GM12878 (cell line): ENCODE measurements at regions not wholly inside any gene's neighbourhood (a gene's known extent, or its start where the extent isn't known, plus 50 kb on each side); places are given as distances from the start of the nearest gene placed in this dataset.
"Not testable (repeated sequence)": the region's sequence is repeated elsewhere in the genome, so short reads cannot be mapped to it uniquely, and the experiment has no call there.

ENCODE experiments used
- ATAC-seq: fragments of 200-7000 bp; cut with Tn5 transposase; 3 replicates; pipeline ENCODE4 v1.9.1; 2020; ENCODE audit warnings: mild to moderate bottlenecking, moderate library complexity
- BruUV-seq: library from RNA; stranded (reverse); fragments of 400-500 nt; replicated peaks from 2 replicates; lab custom pipeline; 2021; lab: Mats Ljungman, UMichigan
- CTCF ChIA-PET: fragments of 300-600 bp; sonication (Branson Sonifier 250); formaldehyde crosslinking; extraction: SDS; loops from one replicate; lab custom pipeline; 2021; ENCODE audit warnings: inconsistent platforms; lab: Yijun Ruan, JAX
- POLR2A ChIA-PET: fragments of 350-600 bp; formaldehyde crosslinking; extraction: SDS; loops from one replicate; lab custom pipeline; 2021; ENCODE audit warnings: inconsistent platforms; lab: Charles Lee
- RAD21 ChIA-PET: fragments of 300-600 bp; sonication (Branson Sonifier 250); formaldehyde crosslinking; loops from one replicate; lab custom pipeline; 2023; ENCODE audit warnings: antibody characterized with exemption; ENCODE audit not compliant: unreplicated experiment; lab: Charles Lee
- SMC1A ChIA-PET: fragments of 300-600 bp; sonication (Branson Sonifier 250); formaldehyde crosslinking; loops from one replicate; lab custom pipeline; 2023; ENCODE audit not compliant: unreplicated experiment, uncharacterized antibody; lab: Charles Lee
- DNase-seq: peaks from one replicate; pipeline ENCODE4 v3.0.0-alpha.2; 2011; ENCODE audit warnings: low read depth, low spot score
- FAIRE-seq: peaks from 3 replicates; lab custom pipeline; 2011; peaks lifted over from hg19 to GRCh38; lab: Jason Lieb, UNC
- H2AFZ ChIP-seq: 2 replicates; pipeline ENCODE4 v1.6.0; 2011; ENCODE audit warnings: low read depth, low read length, control low read depth; ENCODE audit not compliant: control insufficient read depth
- H3K27ac ChIP-seq: 2 replicates; pipeline ENCODE4 v1.5.1; 2011; ENCODE audit warnings: control low read depth; ENCODE audit not compliant: control insufficient read depth, insufficient read depth
- H3K27me3 ChIP-seq, 2 experiments: replicated peaks in 1 of 2; 2 replicates each; pipeline versions ENCODE4 v1.6.0 to v1.6.1; 2011; ENCODE audit warnings: low read length in 1 of 2; ENCODE audit not compliant: control insufficient read depth in 2 of 2, insufficient read depth in 2 of 2
- H3K36me3 ChIP-seq, 2 experiments: 2 replicates each; pipeline ENCODE4 v1.5.1; 2011; ENCODE audit warnings: low read length in 1 of 2; ENCODE audit not compliant: control insufficient read depth in 2 of 2, insufficient read depth in 2 of 2
- H3K4me1 ChIP-seq: 2 replicates; pipeline ENCODE4 v1.6.1; 2011; ENCODE audit warnings: mild to moderate bottlenecking, low read length, moderate library complexity, mixed read lengths; ENCODE audit not compliant: control insufficient read depth, insufficient read depth
- H3K4me2 ChIP-seq: 2 replicates; pipeline ENCODE4 v1.6.0; 2011; ENCODE audit warnings: control low read depth; ENCODE audit not compliant: control insufficient read depth, insufficient read depth
- H3K4me3 ChIP-seq: fragments of 200-600 bp; sonication (generic); 2 replicates; pipeline ENCODE4 v1.5.1; 2016
- H3K79me2 ChIP-seq: 2 replicates; pipeline ENCODE4 v1.6.0; 2011; ENCODE audit warnings: low read length; ENCODE audit not compliant: control insufficient read depth, insufficient read depth
- H3K9ac ChIP-seq: 2 replicates; pipeline ENCODE4 v1.8.0; 2011; ENCODE audit warnings: low read length, control low read depth, mixed read lengths; ENCODE audit not compliant: control insufficient read depth, insufficient read depth
- H3K9me3 ChIP-seq: replicated peaks from 3 replicates; pipeline ENCODE4 v1.5.1; 2011; ENCODE audit warnings: mild to moderate bottlenecking, low read length; ENCODE audit not compliant: control insufficient read depth, insufficient read depth
- H4K20me1 ChIP-seq: 2 replicates; pipeline ENCODE4 v1.6.0; 2011; ENCODE audit not compliant: control insufficient read depth, insufficient read depth
- MEF2A ChIP-seq: IDR thresholded peaks from 2 replicates; pipeline ENCODE4 v1.6.1; 2011; ENCODE audit warnings: low read depth, mild to moderate bottlenecking, low read length, moderate library complexity; ENCODE audit not compliant: insufficient read depth
- NRF1 ChIP-seq: conservative IDR thresholded peaks from 2 replicates; pipeline ENCODE4 v1.6.1; 2011; ENCODE audit warnings: mild to moderate bottlenecking, low read depth, low read length, improper control_type of control experiment
- RB1 ChIP-seq: fragments of 450-650 bp; formaldehyde crosslinking; IDR thresholded peaks from 2 replicates; pipeline ENCODE4 v1.6.1; 2017; ENCODE audit warnings: mild to moderate bottlenecking, borderline replicate concordance
- RELB ChIP-seq: fragments of 450-650 bp; IDR thresholded peaks from 2 replicates; pipeline ENCODE4 v1.6.1; 2017; ENCODE audit warnings: low read depth, mild to moderate bottlenecking, moderate library complexity
- in situ Hi-C: fragments of 300-500 bp; cut with MboI; formaldehyde crosslinking; loops from 9 replicates; pipeline ENCODE4 v1.14.3; 2018; ENCODE audit warnings: mixed read lengths
- intact Hi-C: fragments of 100-400 bp; cut with micrococcal nuclease; formaldehyde crosslinking; loops from one replicate; pipeline ENCODE4 v1.14.2; 2022; ENCODE audit not compliant: unreplicated experiment
- TF ChIP-seq, protein P1 (sequence below): IDR thresholded peaks from 2 replicates; pipeline ENCODE4 v1.6.1; 2011; ENCODE audit warnings: low read depth, low read length, improper control_type of control experiment, borderline replicate concordance

GRCh38 chr1:213600879-213601278, 386.9 kb upstream of the PROX1 start:
- H3K36me3 ChIP-seq, result no peaks in the 10 kb centered on the region
- H3K9me3 ChIP-seq, result no peaks in the 10 kb centered on the region
- H4K20me1 ChIP-seq, result no peaks in the 10 kb centered on the region
- intact Hi-C loops (no loop called here), in situ Hi-C loops (no loop called here)
- no peak overlapping the region for H3K4me3 ChIP-seq
- FAIRE-seq (no peak), DNase-seq (no peak), ATAC-seq (no peak)
- H3K4me2 ChIP-seq, result no peak overlapping the region
- ChIA-PET RAD21 (no interaction called here), SMC1A (no interaction called here), CTCF (no interaction called here), POLR2A (no interaction called here)
- no peak overlapping the region for H2AFZ ChIP-seq
- H3K4me1 ChIP-seq, result no peaks in the 10 kb centered on the region
- no TSS peak for BruUV-seq
- H3K9ac ChIP-seq, result no peak overlapping the region
- no peaks in the 10 kb centered on the region for H3K27me3 ChIP-seq
- TF ChIP-seq, protein P1, sequence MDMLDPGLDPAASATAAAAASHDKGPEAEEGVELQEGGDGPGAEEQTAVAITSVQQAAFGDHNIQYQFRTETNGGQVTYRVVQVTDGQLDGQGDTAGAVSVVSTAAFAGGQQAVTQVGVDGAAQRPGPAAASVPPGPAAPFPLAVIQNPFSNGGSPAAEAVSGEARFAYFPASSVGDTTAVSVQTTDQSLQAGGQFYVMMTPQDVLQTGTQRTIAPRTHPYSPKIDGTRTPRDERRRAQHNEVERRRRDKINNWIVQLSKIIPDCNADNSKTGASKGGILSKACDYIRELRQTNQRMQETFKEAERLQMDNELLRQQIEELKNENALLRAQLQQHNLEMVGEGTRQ, result no peak
- no peak for TF ChIP-seq RELB
- TF ChIP-seq RB1, result no peak
- no peak for TF ChIP-seq MEF2A
- no peak for TF ChIP-seq NRF1
- no peaks in the 10 kb centered on the region for H3K79me2 ChIP-seq
- H3K27ac ChIP-seq, result no peak overlapping the region

GRCh38 chr1:213601705-213602104, 386.1 kb upstream of the PROX1 start:
- H3K27ac ChIP-seq, POLR2A ChIA-PET, H3K9ac ChIP-seq, H3K9me3 ChIP-seq, intact Hi-C loops, H4K20me1 ChIP-seq, CTCF ChIA-PET, H3K4me1 ChIP-seq, RAD21 ChIA-PET, BruUV-seq, DNase-seq, FAIRE-seq, H3K4me3 ChIP-seq, H3K4me2 ChIP-seq, in situ Hi-C loops, H3K79me2 ChIP-seq, ATAC-seq, SMC1A ChIA-PET, H2AFZ ChIP-seq, H3K27me3 ChIP-seq, H3K36me3 ChIP-seq: not testable (repeated sequence)
